ENCODE measurements at regions not wholly inside any gene's neighbourhood (a gene's known extent, or its start where the extent isn't known, plus 50 kb on each side); places are given as distances from the start of the nearest gene placed in this dataset.

DNA sequence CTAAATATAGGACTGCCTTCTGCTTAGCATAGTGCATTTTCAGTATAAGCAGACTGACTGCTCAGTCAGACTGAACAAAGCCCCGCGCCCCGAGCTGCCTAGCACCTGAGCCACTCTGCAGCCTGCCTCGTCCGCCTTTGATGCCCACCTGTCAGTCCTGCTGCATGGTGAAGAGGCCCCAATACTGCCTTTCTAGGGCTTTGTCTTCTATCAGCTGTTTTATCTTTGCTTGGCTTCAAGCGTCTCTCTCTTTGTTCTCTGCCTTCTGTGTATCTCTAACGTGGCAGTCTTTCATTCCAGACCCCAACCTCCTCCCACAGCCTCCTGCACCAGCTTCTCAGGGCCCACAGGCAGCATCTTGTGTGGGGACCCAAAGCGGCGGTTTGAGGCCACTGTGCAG lies 1001.0 kb downstream of the VRK1 start (continued):
- TF ChIP-seq FIP1L1 (IDR thresholded peaks at IDR 0.05; ENCODE audit: borderline replicate concordance, insufficient read depth, low read depth, low read length), result no peak

DNA sequence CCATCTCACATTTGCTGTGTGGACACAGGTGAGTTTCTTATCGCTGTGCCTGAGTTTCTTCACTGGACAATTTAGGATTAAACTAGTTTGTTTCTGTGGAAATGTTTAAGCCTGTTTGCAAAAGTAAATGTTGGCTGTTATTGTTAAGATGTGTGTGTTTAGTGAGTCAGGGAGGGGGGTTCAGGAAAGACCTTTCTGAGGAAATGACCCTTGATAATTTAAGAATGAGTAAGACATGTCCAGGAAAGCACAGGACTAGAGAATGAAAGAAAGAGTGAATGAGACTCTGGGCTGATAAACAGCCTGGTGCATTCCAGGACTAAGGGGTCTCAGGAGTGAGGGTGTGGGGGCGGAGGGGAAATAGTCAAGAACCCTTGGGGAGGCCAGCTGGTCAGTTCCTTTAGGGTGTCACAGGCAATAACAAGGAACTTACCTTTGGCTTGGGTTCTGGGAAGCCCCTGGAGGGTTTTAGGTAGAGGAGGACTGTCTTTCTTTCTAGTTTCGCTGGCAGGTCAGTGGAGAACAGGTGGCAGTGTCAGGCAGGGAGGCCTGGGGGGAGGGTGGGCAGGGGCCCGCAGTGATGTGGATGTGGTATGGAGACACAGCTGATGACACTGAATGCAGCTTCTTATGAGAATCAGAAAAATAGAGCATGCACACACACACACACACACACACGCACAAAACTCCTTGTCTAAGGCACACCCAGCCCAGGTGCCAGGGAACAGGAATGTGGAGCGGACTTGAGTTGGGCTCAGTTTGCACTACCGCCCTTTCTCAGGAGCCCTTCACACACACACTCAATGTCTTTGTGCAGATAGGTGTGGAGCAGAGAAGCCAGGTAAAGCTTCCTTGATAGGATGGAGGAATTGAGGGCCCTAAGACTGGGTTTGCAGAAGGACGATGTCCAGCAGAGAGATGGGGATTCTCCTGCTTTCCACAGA lies 1005.5 kb downstream of the VRK1 start:
- H3K36me3 ChIP-seq (replicated peaks in 1 of 2; ENCODE audit: control insufficient read depth in 1 of 2, insufficient read depth in 2 of 2, low read length in 2 of 2), result no peaks in the 10 kb centered on the region
- no peak for FAIRE-seq
- in situ Hi-C loops (cut with HindIII; ENCODE audit: extremely low pct_ligation_motif_present, low pct_unique_long_range_greater_than_20kb), result no loop called here
- H3K9ac ChIP-seq (ENCODE audit: insufficient read depth, low read depth, low read length), result no peak overlapping the region
- WGBS (ENCODE audit: low lambda C conversion rate), result 7% methylated on average over 6 of the region's 8 CpGs
- H3K4me2 ChIP-seq (ENCODE audit: low read depth, low read length), result no peak overlapping the region
- peaks cover 73% of the 10 kb centered on the region for H3K9me3 ChIP-seq (ENCODE audit: low read length)
- no peaks in the 10 kb centered on the region for H3K79me2 ChIP-seq (ENCODE audit: insufficient read depth, low read length)
- H3K4me3 ChIP-seq (replicated peaks in 1 of 3; ENCODE audit: insufficient read depth in 1 of 3, low read depth in 2 of 3, low read length in 3 of 3), result no peak overlapping the region
- no peaks in the 10 kb centered on the region for H4K20me1 ChIP-seq (ENCODE audit: insufficient read depth, low read length)
- no peaks in the 10 kb centered on the region for H3K4me1 ChIP-seq (ENCODE audit: insufficient read depth, low read length)
- ChIA-PET POLR2A (no interaction called here), CTCF (ENCODE audit: low intra/inter-chr PET ratio, low total read pairs) (no interaction called here)
- H3K27me3 ChIP-seq (ENCODE audit: control insufficient read depth in 1 of 2, insufficient read depth in 2 of 2, low read length in 2 of 2), result no peaks in the 10 kb centered on the region
- ATAC-seq, result no peak
- intact Hi-C loops (cut with micrococcal nuclease; ENCODE audit: unreplicated experiment), result no loop called here
- H2AFZ ChIP-seq (ENCODE audit: low read length), result no peak overlapping the region
- DNase-seq (ENCODE audit: low spot score), result no peak
- no peak overlapping the region for H3K27ac ChIP-seq (ENCODE audit: extremely low read length, insufficient read depth, low read length)
- no TSS peak for BruUV-seq (replicated peaks)
- TF ChIP-seq HOXD1 (CRISPR knock-in tag; IDR thresholded peaks at IDR 0.05), result no peak
- TF ChIP-seq RARG (CRISPR knock-in tag; IDR thresholded peaks at IDR 0.05; ENCODE audit: low read depth), result no peak
- TF ChIP-seq NR2F1 (CRISPR knock-in tag; IDR thresholded peaks at IDR 0.05), result no peak
- TF ChIP-seq ZNF746 (CRISPR knock-in tag; IDR thresholded peaks at IDR 0.05), result no peak
- TF ChIP-seq HHEX (CRISPR knock-in tag; IDR thresholded peaks at IDR 0.05), result no peak
- TF ChIP-seq, protein P1, sequence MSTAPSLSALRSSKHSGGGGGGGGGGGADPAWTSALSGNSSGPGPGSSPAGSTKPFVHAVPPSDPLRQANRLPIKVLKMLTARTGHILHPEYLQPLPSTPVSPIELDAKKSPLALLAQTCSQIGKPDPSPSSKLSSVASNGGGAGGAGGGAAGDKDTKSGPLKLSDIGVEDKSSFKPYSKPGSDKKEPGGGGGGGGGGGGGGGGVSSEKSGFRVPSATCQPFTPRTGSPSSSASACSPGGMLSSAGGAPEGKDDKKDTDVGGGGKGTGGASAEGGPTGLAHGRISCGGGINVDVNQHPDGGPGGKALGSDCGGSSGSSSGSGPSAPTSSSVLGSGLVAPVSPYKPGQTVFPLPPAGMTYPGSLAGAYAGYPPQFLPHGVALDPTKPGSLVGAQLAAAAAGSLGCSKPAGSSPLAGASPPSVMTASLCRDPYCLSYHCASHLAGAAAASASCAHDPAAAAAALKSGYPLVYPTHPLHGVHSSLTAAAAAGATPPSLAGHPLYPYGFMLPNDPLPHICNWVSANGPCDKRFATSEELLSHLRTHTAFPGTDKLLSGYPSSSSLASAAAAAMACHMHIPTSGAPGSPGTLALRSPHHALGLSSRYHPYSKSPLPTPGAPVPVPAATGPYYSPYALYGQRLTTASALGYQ (CRISPR knock-in tag; IDR thresholded peaks at IDR 0.05), result no peak
- TF ChIP-seq FOXK2 (IDR thresholded peaks at IDR 0.05), result no peak
- TF ChIP-seq KIAA2018 (CRISPR knock-in tag; IDR thresholded peaks at IDR 0.05; ENCODE audit: borderline replicate concordance), result no peak
- TF ChIP-seq SP140L (CRISPR knock-in tag; IDR thresholded peaks at IDR 0.05; ENCODE audit: borderline replicate concordance), result no peak
- no peak for TF ChIP-seq ZNF414 (CRISPR knock-in tag; IDR thresholded peaks at IDR 0.05)

Measured in HepG2 (cell line).